ENCODE measurements at regions not wholly inside any gene's neighbourhood (a gene's known extent, or its start where the extent isn't known, plus 50 kb on each side); places are given as distances from the start of the nearest gene placed in this dataset.

DNA sequence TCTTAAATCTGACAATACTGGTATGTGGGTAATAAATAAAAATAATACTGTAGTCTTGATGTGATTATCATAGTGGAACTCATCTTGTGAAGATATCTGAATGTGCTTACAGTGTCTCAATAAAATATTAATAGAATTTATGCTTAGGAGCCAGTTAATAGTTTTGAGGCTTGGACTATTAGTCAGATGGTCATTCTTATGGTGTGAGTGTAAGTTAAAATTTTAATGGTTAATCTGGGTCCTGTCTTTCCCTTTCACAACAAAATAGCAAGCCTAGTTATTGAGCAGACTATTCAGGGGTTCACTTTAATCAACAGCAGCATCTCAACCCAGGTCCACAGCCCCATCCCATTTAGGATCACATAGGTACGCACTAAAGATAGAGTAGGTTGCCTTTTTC, 138.9 kb downstream of the HAUS1 start:
- TF ChIP-seq, protein P1, sequence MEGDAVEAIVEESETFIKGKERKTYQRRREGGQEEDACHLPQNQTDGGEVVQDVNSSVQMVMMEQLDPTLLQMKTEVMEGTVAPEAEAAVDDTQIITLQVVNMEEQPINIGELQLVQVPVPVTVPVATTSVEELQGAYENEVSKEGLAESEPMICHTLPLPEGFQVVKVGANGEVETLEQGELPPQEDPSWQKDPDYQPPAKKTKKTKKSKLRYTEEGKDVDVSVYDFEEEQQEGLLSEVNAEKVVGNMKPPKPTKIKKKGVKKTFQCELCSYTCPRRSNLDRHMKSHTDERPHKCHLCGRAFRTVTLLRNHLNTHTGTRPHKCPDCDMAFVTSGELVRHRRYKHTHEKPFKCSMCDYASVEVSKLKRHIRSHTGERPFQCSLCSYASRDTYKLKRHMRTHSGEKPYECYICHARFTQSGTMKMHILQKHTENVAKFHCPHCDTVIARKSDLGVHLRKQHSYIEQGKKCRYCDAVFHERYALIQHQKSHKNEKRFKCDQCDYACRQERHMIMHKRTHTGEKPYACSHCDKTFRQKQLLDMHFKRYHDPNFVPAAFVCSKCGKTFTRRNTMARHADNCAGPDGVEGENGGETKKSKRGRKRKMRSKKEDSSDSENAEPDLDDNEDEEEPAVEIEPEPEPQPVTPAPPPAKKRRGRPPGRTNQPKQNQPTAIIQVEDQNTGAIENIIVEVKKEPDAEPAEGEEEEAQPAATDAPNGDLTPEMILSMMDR (IDR thresholded peaks at IDR 0.05; ENCODE audit: low read depth, low read length) = no peak
- no peak for TF ChIP-seq EZH2phosphoT487 (IDR thresholded peaks at IDR 0.05; ENCODE audit: low read depth)

Measured in OCI-LY3 (cell line).